Activated naive CD8-positive, alpha-beta T cell treated with anti-CD3 and anti-CD28 coated beads, Interleukin-2, amount 10 ng/mL, durations not matched to agents 7 days and 5 days (primary cell): ENCODE measurements at regions not wholly inside any gene's neighbourhood (a gene's known extent, or its start where the extent isn't known, plus 50 kb on each side); places are given as distances from the start of the nearest gene placed in this dataset.
"Not testable (repeated sequence)": the region's sequence is repeated elsewhere in the genome, so short reads cannot be mapped to it uniquely, and the experiment has no call there.

ENCODE experiments used
- ATAC-seq: fragments of 150-1000 bp; cut with Tn5 transposase; one replicate; pipeline ENCODE4 v1.10.0; 2021; ENCODE audit warnings: low read depth, moderate library complexity
- POLR2A ChIA-PET: fragments of 350-600 bp; sonication (Branson Sonifier 250); formaldehyde crosslinking; loops from one replicate; lab custom pipeline; 2021; ENCODE audit warnings: antibody characterized with exemption; lab: Charles Lee
- DNase-seq: peaks from one replicate; pipeline ENCODE4 v3.0.0; 2021
- H3K27ac Mint-ChIP-seq: one replicate; pipeline ENCODE4 v1.8.0; 2022; ENCODE audit warnings: mild to moderate bottlenecking, mixed read lengths
- H3K27me3 Mint-ChIP-seq: one replicate; pipeline ENCODE4 v1.8.0; 2022; ENCODE audit warnings: mild to moderate bottlenecking, moderate library complexity, mixed read lengths
- H3K36me3 Mint-ChIP-seq: one replicate; pipeline ENCODE4 v1.8.0; 2021; ENCODE audit warnings: mild to moderate bottlenecking, mixed read lengths
- H3K4me1 Mint-ChIP-seq: one replicate; pipeline ENCODE4 v1.8.0; 2021; ENCODE audit warnings: mixed read lengths
- H3K4me3 Mint-ChIP-seq: one replicate; pipeline ENCODE4 v1.8.0; 2022; ENCODE audit warnings: mild to moderate bottlenecking, moderate library complexity, mixed read lengths
- H3K9me3 Mint-ChIP-seq: one replicate; pipeline ENCODE4 v1.8.0; 2021; ENCODE audit warnings: mixed read lengths

DNA sequence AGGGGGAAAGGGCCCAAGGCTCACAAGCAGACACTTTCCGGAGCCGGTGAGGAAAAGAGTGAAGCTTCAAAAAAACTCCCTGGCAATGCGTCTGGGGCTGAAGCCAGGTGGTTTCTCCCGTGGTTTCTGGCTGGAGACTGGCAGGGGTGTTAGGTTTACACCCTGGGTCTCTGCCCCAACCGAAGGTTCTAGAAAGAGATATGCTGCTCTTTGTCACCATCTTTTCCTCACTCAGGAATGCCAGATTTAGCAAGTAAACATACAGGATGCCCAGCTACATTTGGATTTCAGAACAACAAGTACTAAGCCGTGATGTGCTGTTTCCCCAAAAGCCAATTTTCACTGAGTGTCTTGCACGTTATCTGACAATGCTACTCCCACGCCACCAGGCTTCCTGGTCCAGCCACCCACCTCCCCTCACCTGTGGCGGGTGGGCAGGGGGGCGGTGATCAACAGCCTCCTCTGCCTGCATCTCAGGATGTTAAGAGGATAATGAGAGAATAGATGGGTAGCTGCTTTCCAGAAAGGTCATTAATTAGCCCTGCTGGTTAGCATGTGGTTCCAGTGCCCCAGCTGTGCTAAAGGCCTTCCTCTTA lies 69.6 kb upstream of the OLIG2 start:
- H3K27me3 Mint-ChIP-seq, result peaks cover 64% of the 10 kb centered on the region
- no peak overlapping the region for H3K4me3 Mint-ChIP-seq
- no peak overlapping the region for H3K27ac Mint-ChIP-seq
- ATAC-seq (no peak), DNase-seq (no peak)
- POLR2A ChIA-PET, result interaction anchor here (0.6 kb wide), 1 partner anchor 185 kb away, joined by 4 read pairs; the partner anchor contains the start of gene PAXBP1
- H3K4me1 Mint-ChIP-seq, result no peaks in the 10 kb centered on the region
- no peaks in the 10 kb centered on the region for H3K36me3 Mint-ChIP-seq
- no peaks in the 10 kb centered on the region for H3K9me3 Mint-ChIP-seq

DNA sequence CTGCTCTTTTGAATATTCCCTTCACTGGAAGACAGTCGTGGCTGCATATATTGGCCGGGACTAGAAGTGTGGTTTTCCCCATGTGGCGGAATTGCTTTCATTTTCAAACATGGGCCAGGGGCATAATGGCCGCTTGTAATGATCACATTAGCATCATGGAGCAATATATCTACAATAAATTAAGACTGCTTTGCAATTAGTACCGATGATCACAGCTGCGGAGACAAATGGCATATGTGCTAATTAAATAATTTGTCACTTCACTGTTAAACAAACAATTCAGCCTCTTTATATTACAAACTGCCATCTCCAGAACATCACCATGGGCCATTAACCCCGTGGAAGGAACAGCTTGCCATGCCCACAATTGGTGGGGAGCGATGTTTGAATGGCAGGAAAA lies 68.2 kb upstream of the OLIG2 start:
- no peaks in the 10 kb centered on the region for H3K4me1 Mint-ChIP-seq
- no peak overlapping the region for H3K27ac Mint-ChIP-seq
- POLR2A ChIA-PET, result no interaction called here
- no peak overlapping the region for H3K4me3 Mint-ChIP-seq
- ATAC-seq (no peak), DNase-seq (no peak)
- no peaks in the 10 kb centered on the region for H3K36me3 Mint-ChIP-seq
- no peaks in the 10 kb centered on the region for H3K9me3 Mint-ChIP-seq
- H3K27me3 Mint-ChIP-seq, result peaks cover 56% of the 10 kb centered on the region

DNA sequence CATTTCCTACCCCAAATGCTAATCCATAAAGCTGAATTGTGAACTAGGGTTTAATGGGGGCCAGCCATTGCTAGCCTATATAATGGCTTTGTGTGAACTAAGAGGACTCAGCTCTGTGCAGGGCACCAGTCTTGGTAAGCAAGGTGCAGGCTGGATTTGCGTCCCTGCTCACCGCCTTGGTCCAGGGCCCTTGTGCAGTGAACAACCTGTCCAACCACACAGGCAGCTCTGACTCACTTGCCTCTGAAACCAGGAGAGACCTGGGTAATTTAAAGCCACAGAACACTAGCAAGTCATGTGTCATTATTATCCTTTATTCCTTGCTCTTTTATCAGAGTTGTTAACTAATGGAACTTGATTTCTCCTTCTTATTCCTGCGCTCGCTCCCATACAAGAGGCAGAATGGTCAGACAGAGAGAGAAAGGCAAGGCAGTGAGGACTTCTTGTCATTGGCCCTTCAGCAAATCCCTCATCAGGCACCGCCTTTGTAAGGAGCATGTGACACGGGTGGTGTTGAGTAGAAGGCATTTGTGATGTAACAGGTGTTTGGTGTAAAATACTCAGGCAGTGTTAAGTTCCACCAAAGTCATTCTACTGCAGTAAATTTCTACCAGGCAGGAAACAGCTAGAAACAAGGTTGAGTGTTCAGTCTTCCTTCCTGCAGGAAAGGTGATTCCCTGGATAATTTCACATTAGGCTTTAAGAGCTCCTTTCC lies 67.3 kb upstream of the OLIG2 start:
- Mint-ChIP-seq H3K36me3 (no peaks in the 10 kb centered on the region), H3K27ac (no peak overlapping the region), H3K9me3 (no peaks in the 10 kb centered on the region), H3K27me3 (peaks cover 56% of the 10 kb centered on the region), H3K4me3 (no peak overlapping the region), H3K4me1 (no peaks in the 10 kb centered on the region)
- POLR2A ChIA-PET, result no interaction called here
- DNase-seq (no peak), ATAC-seq (no peak)

DNA sequence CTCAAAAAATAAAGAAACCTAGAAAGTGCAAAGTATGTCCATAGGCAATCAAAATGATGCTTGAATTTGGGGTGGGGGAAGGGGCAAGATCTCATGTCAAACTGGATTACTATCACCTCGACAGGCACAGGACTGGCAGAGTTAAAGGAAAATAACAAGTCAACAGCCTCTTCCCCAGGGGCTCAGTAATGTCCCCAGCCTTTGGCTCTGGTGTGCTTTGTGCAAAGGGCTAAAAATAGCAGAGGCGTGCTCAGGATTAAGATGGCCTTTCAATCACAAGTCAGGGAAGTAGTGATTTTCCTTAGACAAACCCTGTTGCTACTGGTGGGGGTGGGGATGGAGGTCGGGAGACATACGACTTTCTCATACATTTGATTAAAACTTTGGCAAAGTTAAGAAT lies 63.5 kb upstream of the OLIG2 start:
- POLR2A ChIA-PET, result no interaction called here
- Mint-ChIP-seq H3K4me1 (no peaks in the 10 kb centered on the region), H3K36me3 (no peaks in the 10 kb centered on the region), H3K9me3 (no peaks in the 10 kb centered on the region), H3K27ac (no peak overlapping the region), H3K27me3 (peaks cover 45% of the 10 kb centered on the region), H3K4me3 (no peak overlapping the region)
- DNase-seq (no peak), ATAC-seq (no peak)

DNA sequence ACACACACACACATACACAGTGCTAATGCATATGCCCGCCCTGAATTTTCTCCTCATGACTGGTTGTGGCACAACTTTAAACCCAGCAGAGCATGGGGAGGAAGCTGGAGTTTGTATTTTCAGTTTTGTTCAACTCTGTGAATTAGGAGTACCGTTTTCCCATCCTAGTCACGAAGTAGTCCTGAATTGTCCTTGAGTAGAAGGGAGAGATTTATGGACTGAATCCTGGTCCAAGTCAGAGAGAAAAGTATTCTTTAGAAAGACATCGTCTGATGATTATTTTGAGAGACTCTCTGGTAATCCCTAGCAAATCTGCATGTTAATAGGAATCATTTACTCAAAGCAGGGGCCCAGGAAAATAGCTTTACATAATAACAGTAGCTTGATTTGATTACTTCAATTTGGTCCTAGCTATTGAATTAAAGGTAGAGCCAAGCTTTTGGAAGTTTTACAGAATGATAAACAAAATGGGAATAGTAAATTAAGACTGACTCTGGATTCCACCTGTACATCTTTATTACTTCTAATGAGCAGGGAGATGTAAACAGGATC lies 60.5 kb upstream of the OLIG2 start:
- DNase-seq (no peak), ATAC-seq (no peak)
- Mint-ChIP-seq H3K4me3 (no peak overlapping the region), H3K36me3 (no peaks in the 10 kb centered on the region), H3K27ac (no peak overlapping the region), H3K4me1 (no peaks in the 10 kb centered on the region), H3K27me3 (peaks cover 32% of the 10 kb centered on the region), H3K9me3 (no peaks in the 10 kb centered on the region)
- POLR2A ChIA-PET, result no interaction called here

DNA sequence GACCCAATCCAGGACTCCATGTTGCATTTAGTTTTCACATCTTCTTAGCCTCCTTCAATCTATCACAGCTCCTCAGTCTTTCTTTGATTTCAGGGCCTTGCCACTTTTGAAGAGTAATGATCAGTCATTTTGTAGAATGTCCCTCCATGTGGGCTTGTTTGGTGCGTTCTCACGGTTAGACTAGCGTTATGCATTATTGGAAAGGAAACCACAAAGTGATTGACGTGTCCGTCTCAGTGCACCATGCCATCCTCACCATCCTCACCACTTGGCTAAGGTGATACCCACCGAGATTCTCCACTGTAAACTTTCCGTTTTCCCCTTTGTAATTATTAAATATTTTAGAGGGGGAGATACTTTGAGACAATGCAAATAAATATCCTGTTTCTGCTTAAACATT lies 59.6 kb upstream of the OLIG2 start:
- Mint-ChIP-seq H3K9me3 (no peaks in the 10 kb centered on the region), H3K27ac (no peak overlapping the region), H3K27me3 (peaks cover 27% of the 10 kb centered on the region), H3K4me3 (no peak overlapping the region), H3K4me1 (no peaks in the 10 kb centered on the region), H3K36me3 (no peaks in the 10 kb centered on the region)
- DNase-seq, result no peak
- no peak for ATAC-seq
- POLR2A ChIA-PET, result no interaction called here

DNA sequence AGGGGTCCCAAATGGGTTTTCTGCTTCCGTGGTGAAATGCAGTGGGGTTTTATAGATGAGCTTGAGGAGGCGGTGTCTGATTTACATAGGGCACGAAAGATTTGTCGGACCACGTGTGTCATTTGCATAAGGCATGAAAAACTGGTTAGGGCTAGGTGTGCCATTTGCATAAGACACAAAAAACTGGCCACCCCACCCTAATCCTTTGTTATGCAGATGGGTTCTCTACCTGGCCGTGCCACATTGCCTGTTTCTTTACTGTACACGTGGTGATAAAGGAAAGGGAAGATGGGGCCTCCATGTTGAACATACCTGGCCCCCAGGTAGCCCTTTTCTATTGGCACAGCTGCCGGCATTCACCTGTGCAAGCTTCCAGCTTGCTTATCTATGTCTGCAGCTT lies 57.6 kb upstream of the OLIG2 start:
- peaks cover 21% of the 10 kb centered on the region for H3K27me3 Mint-ChIP-seq
- ATAC-seq, DNase-seq, POLR2A ChIA-PET, H3K4me1 Mint-ChIP-seq, H3K36me3 Mint-ChIP-seq, H3K9me3 Mint-ChIP-seq, H3K27ac Mint-ChIP-seq, H3K4me3 Mint-ChIP-seq: not testable (repeated sequence)

DNA sequence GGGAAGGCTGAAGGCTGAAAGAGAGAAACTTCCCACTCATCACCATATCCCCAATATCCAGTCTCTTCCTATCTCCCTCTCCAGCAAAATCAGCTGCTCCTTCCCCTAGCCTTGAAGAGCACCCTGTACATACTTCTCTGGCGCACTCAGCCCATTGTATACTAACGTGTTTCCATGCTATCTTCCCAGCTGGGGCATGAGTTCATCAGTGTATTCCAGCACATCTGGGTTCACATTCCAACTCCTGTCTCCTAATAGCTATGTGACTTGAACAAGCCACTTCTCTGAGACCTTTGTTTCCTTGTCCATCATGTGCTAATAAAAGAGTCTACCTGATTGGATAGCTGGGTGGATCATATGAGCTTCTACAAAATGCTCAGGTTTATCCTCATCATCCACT lies 51.1 kb upstream of the OLIG2 start:
- Mint-ChIP-seq H3K4me3 (no peak overlapping the region), H3K4me1 (no peaks in the 10 kb centered on the region), H3K9me3 (no peaks in the 10 kb centered on the region), H3K36me3 (no peaks in the 10 kb centered on the region), H3K27ac (no peak overlapping the region), H3K27me3 (peaks cover 11% of the 10 kb centered on the region)
- no peak for DNase-seq
- POLR2A ChIA-PET, result interaction anchor here (0.5 kb wide), 1 partner anchor 377 kb away, joined by 4 read pairs; no protein-coding TSS in a partner anchor
- no peak for ATAC-seq

DNA sequence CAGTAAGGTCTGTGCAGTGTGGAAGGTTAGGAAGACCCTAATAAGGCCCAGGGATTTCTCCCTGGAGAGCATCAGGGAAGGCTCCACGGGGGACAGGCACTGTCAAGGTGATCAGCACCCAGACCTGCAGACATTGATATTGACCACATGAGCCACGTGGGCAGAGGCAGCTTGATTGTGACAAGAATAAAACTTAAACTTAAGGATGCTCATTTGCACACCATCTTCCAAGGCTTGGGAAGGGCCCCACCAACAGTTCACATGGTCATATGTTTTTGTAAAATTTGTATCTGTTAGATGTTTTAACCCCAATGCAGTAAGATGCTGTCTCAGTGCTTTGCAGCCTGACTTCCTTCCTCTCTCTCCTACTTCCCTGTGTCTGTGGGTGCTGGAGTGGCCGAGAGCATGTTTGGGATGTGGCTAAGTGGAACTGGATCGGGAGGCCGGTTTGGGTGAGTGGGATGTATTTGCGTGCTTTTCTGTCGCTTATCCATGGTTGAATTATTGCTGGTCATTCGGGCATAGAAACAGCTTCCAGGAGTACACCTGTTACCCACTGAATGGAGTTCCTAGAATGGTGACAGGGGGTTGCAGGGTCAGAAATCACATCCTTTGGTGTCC lies 49.8 kb upstream of the OLIG2 start:
- no peak overlapping the region for H3K27ac Mint-ChIP-seq
- no peaks in the 10 kb centered on the region for H3K4me1 Mint-ChIP-seq
- no peaks in the 10 kb centered on the region for H3K9me3 Mint-ChIP-seq
- POLR2A ChIA-PET, result no interaction called here
- no peak overlapping the region for H3K4me3 Mint-ChIP-seq
- H3K36me3 Mint-ChIP-seq, result no peaks in the 10 kb centered on the region
- H3K27me3 Mint-ChIP-seq, result peaks cover 15% of the 10 kb centered on the region
- ATAC-seq (no peak), DNase-seq (no peak)
